Retinal pigment epithelial cell (primary cell): ENCODE measurements at regions not wholly inside any gene's neighbourhood (a gene's known extent, or its start where the extent isn't known, plus 50 kb on each side); places are given as distances from the start of the nearest gene placed in this dataset.
A peak's percentile ranks its signal among the peaks of the same experiment; 100 is the strongest.

Experiments used
- DNase-seq: peaks from one replicate; pipeline ENCODE4 v3.0.0-alpha.2; 2010; ENCODE audit warnings: low read depth
- H3K4me3 ChIP-seq: 2 replicates; pipeline ENCODE4 v1.5.1; 2011; ENCODE audit warnings: mild to moderate bottlenecking, low read length, control low read depth, moderate library complexity
- CTCF ChIP-seq: conservative IDR thresholded peaks from 2 replicates; pipeline ENCODE4 v1.5.1; 2011; ENCODE audit warnings: low read depth, low read length, control low read depth, inconsistent platforms

GRCh38 chr1:239011382-239011781 lies 375.0 kb upstream of the CHRM3 start:
- no peak for TF ChIP-seq CTCF
- DNase-seq, result no peak
- no peak overlapping the region for H3K4me3 ChIP-seq

- DNase-seq, result no peak
- H3K4me3 ChIP-seq, result no peak overlapping the region
- TF ChIP-seq CTCF, result no peak
Observed at GRCh38 chr1:239008568-239008967, 377.8 kb upstream of the CHRM3 start.

GRCh38 chr1:239006276-239006675 lies 380.1 kb upstream of the CHRM3 start:
- H3K4me3 ChIP-seq, result no peak overlapping the region
- peak; percentile 26 for DNase-seq
- TF ChIP-seq CTCF, result no peak

DNA sequence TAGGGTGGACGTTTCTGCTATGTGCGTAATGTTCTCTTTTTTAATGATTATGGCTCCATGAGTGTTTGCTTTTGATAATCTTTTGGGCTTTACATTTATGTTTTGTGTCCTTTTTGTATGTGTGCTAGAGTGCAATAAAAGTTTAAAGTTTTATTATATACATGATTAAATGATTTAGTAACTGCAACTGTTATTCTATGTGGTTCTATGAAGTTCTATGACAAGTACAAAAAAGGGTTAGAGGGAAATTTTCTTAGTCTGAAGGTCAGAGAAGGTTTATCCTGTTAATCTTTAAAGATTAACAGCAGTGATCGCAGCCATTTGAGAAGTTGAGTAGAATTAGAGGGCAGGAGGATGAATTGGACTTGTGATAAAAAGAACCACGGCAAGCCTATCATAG lies 386.4 kb upstream of the CHRM3 start:
- H3K4me3 ChIP-seq, result no peak overlapping the region
- no peak for DNase-seq
- TF ChIP-seq CTCF, result no peak

- TF ChIP-seq CTCF, result no peak
- DNase-seq, result no peak
- H3K4me3 ChIP-seq, result no peak overlapping the region
Observed at GRCh38 chr1:238998577-238998976, 387.8 kb upstream of the CHRM3 start.

GRCh38 chr1:238991765-238992495 lies 394.4 kb upstream of the CHRM3 start:
- no peak for DNase-seq
- no peak for TF ChIP-seq CTCF
- H3K4me3 ChIP-seq, result no peak overlapping the region

DNA sequence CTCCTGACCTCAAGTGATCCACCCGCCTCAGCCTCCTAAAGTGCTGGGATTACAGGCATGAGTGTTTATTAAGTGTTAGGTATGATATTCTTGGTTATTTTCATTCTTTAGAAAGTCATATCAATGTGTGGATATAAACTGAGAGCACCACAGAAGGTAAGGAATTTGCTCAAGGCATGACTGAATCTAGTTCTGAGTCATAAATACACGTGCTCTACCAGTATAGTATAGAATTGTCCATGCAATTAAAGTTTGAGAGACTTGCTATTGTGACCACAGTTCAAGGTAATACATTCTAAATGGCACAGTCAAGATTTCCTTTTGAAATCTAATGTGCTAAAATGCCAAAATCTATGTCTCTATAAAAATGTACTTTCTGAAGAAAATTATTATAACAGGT lies 401.1 kb upstream of the CHRM3 start:
- DNase-seq, result no peak
- TF ChIP-seq CTCF, result no peak
- no peak overlapping the region for H3K4me3 ChIP-seq
